D721Med (cell line): ENCODE measurements at regions not wholly inside any gene's neighbourhood (a gene's known extent, or its start where the extent isn't known, plus 50 kb on each side); places are given as distances from the start of the nearest gene placed in this dataset.

Source experiments
- DNase-seq: peaks from one replicate; pipeline ENCODE4 v3.0.0; 2011; ENCODE audit warnings: low spot score; ENCODE audit not compliant: insufficient read length
- FAIRE-seq: peaks from 2 replicates; lab custom pipeline; 2011; peaks lifted over from hg19 to GRCh38; lab: Jason Lieb, UNC
- TF ChIP-seq, protein P1 (sequence below): IDR thresholded peaks from 2 replicates; pipeline ENCODE4 v1.5.1; 2012; ENCODE audit warnings: mild to moderate bottlenecking, control low read depth; ENCODE audit not compliant: insufficient read depth; ENCODE audit errors: missing control alignments

DNA sequence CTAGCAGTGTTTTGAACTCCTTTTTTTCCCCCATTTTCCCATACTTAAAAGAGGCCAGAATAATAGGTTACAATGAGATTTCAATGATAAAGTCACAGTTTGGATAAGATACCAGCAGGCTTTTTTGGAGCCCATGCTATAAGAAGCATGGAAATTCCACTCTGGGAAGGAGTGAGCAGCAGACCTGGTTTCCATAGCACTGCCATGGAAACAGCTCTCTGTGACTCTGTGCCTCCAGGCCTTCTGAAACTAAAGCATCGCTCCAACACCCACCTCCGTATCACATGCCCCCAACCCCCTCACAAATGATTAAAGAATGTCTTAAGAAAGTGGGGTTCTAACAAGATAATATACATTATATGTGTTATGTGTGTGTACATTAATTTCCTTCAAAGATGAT, 165.0 kb downstream of the GRIN2B start:
- no peak for FAIRE-seq
- TF ChIP-seq, protein P1, sequence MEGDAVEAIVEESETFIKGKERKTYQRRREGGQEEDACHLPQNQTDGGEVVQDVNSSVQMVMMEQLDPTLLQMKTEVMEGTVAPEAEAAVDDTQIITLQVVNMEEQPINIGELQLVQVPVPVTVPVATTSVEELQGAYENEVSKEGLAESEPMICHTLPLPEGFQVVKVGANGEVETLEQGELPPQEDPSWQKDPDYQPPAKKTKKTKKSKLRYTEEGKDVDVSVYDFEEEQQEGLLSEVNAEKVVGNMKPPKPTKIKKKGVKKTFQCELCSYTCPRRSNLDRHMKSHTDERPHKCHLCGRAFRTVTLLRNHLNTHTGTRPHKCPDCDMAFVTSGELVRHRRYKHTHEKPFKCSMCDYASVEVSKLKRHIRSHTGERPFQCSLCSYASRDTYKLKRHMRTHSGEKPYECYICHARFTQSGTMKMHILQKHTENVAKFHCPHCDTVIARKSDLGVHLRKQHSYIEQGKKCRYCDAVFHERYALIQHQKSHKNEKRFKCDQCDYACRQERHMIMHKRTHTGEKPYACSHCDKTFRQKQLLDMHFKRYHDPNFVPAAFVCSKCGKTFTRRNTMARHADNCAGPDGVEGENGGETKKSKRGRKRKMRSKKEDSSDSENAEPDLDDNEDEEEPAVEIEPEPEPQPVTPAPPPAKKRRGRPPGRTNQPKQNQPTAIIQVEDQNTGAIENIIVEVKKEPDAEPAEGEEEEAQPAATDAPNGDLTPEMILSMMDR, result no peak
- DNase-seq, result no peak

DNA sequence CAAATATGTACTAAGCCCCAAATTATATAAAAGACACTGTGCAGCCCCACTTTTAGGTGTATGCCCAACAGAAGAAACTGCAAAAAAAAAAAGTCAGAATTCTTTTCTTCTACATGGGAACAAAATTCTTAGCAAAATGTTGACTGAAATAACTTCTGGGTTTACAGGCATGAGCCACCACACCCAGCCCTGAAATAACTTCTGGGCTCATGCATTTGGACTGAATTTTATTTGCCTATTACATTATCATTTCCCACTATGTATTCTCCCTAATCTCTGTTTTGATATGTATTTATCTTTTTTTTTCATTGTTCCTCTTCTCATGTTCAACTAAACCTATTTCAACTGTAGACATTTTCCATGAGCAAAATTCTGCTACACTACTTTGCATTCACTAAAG, 169.2 kb downstream of the GRIN2B start:
- DNase-seq (no peak), FAIRE-seq (no peak)
- TF ChIP-seq, protein P1, result no peak

DNA sequence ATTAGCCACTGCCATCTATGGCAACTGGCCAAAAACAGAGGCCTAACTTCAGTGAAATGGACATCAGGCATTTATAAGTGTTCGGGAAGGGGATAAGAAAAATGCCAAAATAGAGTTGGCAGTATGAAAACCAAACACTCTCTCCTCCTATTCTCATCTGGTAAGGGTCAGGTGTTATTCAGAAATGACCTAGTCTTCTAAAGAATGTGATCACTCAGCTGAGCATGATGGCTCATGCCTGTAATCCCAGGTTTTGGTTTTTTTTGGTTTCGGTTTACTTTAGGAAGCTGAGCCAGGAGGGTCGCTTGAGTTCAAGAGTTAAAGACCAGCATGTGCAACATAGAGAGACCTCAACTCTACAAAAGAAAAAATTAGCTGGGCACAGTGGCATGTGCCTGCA, 170.3 kb downstream of the GRIN2B start:
- DNase-seq, result no peak
- TF ChIP-seq, protein P1, result no peak
- no peak for FAIRE-seq

DNA sequence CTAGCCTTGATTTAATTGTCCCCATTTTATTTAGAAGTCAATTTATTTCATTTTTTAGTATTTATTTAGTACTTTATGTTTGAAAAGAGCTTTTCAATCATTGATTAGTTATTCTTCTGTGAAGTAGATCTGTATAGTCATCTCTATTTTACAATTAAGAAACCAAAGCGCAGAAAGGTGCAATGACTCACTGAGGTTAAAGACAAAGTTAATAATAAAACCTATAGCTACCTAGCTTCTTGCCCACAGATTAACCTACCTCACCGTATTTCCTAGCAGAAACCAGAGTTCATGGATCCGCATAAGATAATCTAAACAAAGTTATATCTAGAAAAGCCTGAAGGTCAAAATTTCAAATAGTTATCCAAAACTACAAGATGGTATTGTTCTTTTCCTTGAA, 176.4 kb downstream of the GRIN2B start:
- FAIRE-seq (no peak), DNase-seq (no peak)
- TF ChIP-seq, protein P1, result no peak

DNA sequence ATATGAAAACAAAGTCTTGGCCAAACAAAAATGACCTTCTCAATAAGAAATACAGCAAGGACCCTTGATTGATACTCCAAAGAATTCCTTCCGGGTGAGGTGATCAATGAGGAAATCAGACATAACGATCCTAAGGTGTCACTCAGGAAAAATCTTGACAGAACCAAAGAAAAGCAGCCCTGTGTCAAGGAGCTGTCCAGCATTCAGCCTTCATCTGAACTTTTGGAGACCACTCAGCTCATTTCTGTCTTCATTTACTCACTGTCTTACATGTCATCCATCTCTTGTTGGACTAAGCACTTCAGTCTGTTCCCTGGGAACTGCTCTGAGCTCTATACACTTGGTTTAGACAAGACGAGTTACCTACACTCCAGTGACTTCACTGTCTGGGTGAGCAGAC, 179.9 kb downstream of the GRIN2B start:
- DNase-seq (no peak), FAIRE-seq (no peak)
- TF ChIP-seq, protein P1, result no peak

DNA sequence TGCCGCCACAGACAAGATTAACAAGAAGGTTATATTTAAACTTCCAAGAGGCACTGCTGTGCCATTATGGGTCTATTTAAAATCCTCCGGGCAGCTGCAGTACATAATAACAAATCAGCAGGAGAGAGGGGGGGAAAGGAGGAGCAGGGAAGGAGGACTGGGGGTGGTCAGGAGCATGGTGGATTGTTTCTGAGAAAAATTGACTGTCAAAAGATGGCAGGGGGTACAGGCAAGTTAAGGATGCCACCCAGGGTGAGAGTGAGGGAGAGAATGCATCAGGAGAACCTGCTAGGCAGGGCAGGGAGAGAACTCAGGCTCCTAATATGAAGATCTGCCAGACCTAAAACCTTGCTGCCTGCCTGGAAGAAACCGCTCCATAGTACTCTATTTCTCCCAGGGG, 181.8 kb downstream of the GRIN2B start:
- no peak for FAIRE-seq
- TF ChIP-seq, protein P1, result no peak
- DNase-seq, result no peak

DNA sequence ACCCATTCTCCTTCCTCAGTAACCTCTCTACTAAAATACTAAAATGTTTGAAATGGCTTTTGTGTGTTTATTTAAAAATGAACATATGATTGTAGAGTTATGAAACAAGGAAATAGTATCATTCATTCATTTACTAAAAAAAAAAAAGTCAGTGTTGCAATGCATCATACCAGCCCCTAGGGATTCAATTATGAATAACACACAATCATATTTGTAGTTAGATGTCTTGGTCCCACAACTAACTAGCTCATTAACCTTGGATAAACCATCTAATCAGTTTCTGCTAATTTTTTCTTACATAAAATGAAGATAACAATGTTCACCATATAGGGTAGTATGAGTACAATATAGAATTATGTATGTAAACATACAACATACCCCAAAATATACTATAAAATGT, 183.2 kb downstream of the GRIN2B start:
- FAIRE-seq, result no peak
- no peak for DNase-seq
- TF ChIP-seq, protein P1, result no peak
